ENCODE measurements at regions not wholly inside any gene's neighbourhood (a gene's known extent, or its start where the extent isn't known, plus 50 kb on each side); places are given as distances from the start of the nearest gene placed in this dataset.

- no peak for DNase-seq (ENCODE audit: low spot score)
- H3K4me1 ChIP-seq (ENCODE audit: control insufficient read depth in 4 of 4, insufficient read depth in 4 of 4, low read length in 3 of 4) = no peaks in the 10 kb centered on the region
- TF ChIP-seq YY1 (IDR thresholded peaks at IDR 0.05) = no peak
- TF ChIP-seq HNF4A (conservative IDR thresholded peaks at IDR 0.05) = no peak
- no peak for TF ChIP-seq FOXA2 (IDR thresholded peaks at IDR 0.05)
- no peak for TF ChIP-seq ZBTB33 (IDR thresholded peaks at IDR 0.05)
- no peak for TF ChIP-seq EGR1 (IDR thresholded peaks at IDR 0.05; ENCODE audit: low read depth in 2 of 2)
- TF ChIP-seq, protein P1, sequence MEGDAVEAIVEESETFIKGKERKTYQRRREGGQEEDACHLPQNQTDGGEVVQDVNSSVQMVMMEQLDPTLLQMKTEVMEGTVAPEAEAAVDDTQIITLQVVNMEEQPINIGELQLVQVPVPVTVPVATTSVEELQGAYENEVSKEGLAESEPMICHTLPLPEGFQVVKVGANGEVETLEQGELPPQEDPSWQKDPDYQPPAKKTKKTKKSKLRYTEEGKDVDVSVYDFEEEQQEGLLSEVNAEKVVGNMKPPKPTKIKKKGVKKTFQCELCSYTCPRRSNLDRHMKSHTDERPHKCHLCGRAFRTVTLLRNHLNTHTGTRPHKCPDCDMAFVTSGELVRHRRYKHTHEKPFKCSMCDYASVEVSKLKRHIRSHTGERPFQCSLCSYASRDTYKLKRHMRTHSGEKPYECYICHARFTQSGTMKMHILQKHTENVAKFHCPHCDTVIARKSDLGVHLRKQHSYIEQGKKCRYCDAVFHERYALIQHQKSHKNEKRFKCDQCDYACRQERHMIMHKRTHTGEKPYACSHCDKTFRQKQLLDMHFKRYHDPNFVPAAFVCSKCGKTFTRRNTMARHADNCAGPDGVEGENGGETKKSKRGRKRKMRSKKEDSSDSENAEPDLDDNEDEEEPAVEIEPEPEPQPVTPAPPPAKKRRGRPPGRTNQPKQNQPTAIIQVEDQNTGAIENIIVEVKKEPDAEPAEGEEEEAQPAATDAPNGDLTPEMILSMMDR (IDR thresholded peaks at IDR 0.05; ENCODE audit: low read depth, low read length, missing input control) = no peak
- TF ChIP-seq TAF1 (conservative IDR thresholded peaks at IDR 0.05) = no peak
- no peak for TF ChIP-seq FOXA1 (IDR thresholded peaks at IDR 0.05)
- TF ChIP-seq ATF3 (IDR thresholded peaks at IDR 0.05) = no peak
- TF ChIP-seq SP1 (IDR thresholded peaks at IDR 0.05) = no peak
- TF ChIP-seq RXRA (IDR thresholded peaks at IDR 0.05) = no peak
- no peak for TF ChIP-seq JUND (IDR thresholded peaks at IDR 0.05)
- no peak for TF ChIP-seq HNF4G (IDR thresholded peaks at IDR 0.05)
- 69% methylated on average over 5 of the region's 5 CpGs for WGBS
- H3K9me3 ChIP-seq (ENCODE audit: control insufficient read depth in 4 of 4, low read length in 3 of 4) = no peaks in the 10 kb centered on the region
- H3K9ac ChIP-seq (ENCODE audit: low read depth in 1 of 2, low read length in 2 of 2) = no peak overlapping the region
- no peaks in the 10 kb centered on the region for H3K27me3 ChIP-seq (ENCODE audit: control insufficient read depth in 4 of 4, insufficient read depth in 4 of 4, low read length in 3 of 4)
- no peak overlapping the region for H3K27ac ChIP-seq (ENCODE audit: low read depth in 1 of 2, low read length in 2 of 2)
- no peaks in the 10 kb centered on the region for H3K36me3 ChIP-seq (ENCODE audit: control insufficient read depth in 4 of 4, insufficient read depth in 3 of 4, low read depth in 1 of 4, low read length in 3 of 4)
- H3K4me3 ChIP-seq (ENCODE audit: low read depth in 1 of 3, low read length in 3 of 3) = no peak overlapping the region
Observed at GRCh38 chr2:7588295-7588694, 671.1 kb downstream of the RNF144A start.

DNA sequence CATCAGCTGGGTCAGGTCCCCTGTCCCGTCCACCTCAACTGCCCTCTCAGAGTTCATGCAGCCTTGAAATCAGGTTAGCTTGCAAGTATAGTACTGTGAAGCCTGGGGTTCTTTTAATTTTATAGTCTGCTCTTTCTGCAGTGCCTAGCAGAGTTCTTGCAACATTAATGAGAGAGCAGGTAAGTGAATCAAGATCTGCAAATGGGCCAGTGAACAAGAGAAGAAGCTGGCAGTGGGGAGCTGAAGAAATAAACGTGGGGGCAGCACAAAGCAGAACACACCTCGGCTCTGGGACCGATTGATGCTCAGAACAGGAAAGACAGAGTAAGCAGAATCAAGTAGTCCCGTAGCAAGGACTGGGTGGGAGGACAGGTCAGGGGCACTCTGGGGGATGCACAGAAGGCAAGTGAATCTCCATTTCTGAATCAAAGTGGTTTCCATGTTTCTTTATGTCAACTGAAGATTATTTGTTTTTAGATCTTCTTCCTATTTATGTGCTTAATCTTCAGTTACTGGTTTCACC is 675.5 kb downstream of the RNF144A start:
- Histone ChIP-seq H3K36me3 (ENCODE audit: control insufficient read depth in 4 of 4, insufficient read depth in 3 of 4, low read depth in 1 of 4, low read length in 3 of 4) (no peaks in the 10 kb centered on the region), H3K4me1 (ENCODE audit: control insufficient read depth in 4 of 4, insufficient read depth in 4 of 4, low read length in 3 of 4) (no peaks in the 10 kb centered on the region), H3K27me3 (ENCODE audit: control insufficient read depth in 4 of 4, insufficient read depth in 4 of 4, low read length in 3 of 4) (no peaks in the 10 kb centered on the region), H3K9me3 (ENCODE audit: control insufficient read depth in 4 of 4, low read length in 3 of 4) (no peaks in the 10 kb centered on the region), H3K4me3 (ENCODE audit: low read depth in 1 of 3, low read length in 3 of 3) (no peak overlapping the region), H3K9ac (ENCODE audit: low read depth in 1 of 2, low read length in 2 of 2) (no peak overlapping the region), H3K27ac (ENCODE audit: low read depth in 1 of 2, low read length in 2 of 2) (no peak overlapping the region)
- no peak for TF ChIP-seq HNF4A (conservative IDR thresholded peaks at IDR 0.05)
- no peak for TF ChIP-seq JUND (IDR thresholded peaks at IDR 0.05)
- no peak for TF ChIP-seq HNF4G (IDR thresholded peaks at IDR 0.05)
- no peak for TF ChIP-seq YY1 (IDR thresholded peaks at IDR 0.05)
- no peak for TF ChIP-seq TAF1 (conservative IDR thresholded peaks at IDR 0.05)
- 69% methylated on average over 5 of the region's 5 CpGs for WGBS
- DNase-seq (ENCODE audit: low spot score) = no peak

GRCh38 chr2:7593360-7593759 is 676.1 kb downstream of the RNF144A start:
- no peaks in the 10 kb centered on the region for H3K4me1 ChIP-seq (ENCODE audit: control insufficient read depth in 4 of 4, insufficient read depth in 4 of 4, low read length in 3 of 4)
- no peak overlapping the region for H3K4me3 ChIP-seq (ENCODE audit: low read depth in 1 of 3, low read length in 3 of 3)
- TF ChIP-seq, protein P1 (IDR thresholded peaks at IDR 0.05; ENCODE audit: low read depth, low read length, missing input control) = no peak
- TF ChIP-seq YY1 (IDR thresholded peaks at IDR 0.05) (no peak), HNF4G (IDR thresholded peaks at IDR 0.05) (no peak), FOXA1 (IDR thresholded peaks at IDR 0.05) (no peak), JUND (IDR thresholded peaks at IDR 0.05) (no peak), EGR1 (IDR thresholded peaks at IDR 0.05; ENCODE audit: low read depth in 2 of 2) (no peak), RAD21 (IDR thresholded peaks at IDR 0.05) (no peak), TAF1 (conservative IDR thresholded peaks at IDR 0.05) (no peak)
- no peaks in the 10 kb centered on the region for H3K36me3 ChIP-seq (ENCODE audit: control insufficient read depth in 4 of 4, insufficient read depth in 3 of 4, low read depth in 1 of 4, low read length in 3 of 4)
- no peaks in the 10 kb centered on the region for H3K27me3 ChIP-seq (ENCODE audit: control insufficient read depth in 4 of 4, insufficient read depth in 4 of 4, low read length in 3 of 4)
- H3K9me3 ChIP-seq (ENCODE audit: control insufficient read depth in 4 of 4, low read length in 3 of 4) = no peaks in the 10 kb centered on the region
- H3K9ac ChIP-seq (ENCODE audit: low read depth in 1 of 2, low read length in 2 of 2) = no peak overlapping the region
- H3K27ac ChIP-seq (ENCODE audit: low read depth in 1 of 2, low read length in 2 of 2) = no peak overlapping the region
- no peak for DNase-seq (ENCODE audit: low spot score)
